Retinal pigment epithelial cell (primary cell): ENCODE measurements at regions not wholly inside any gene's neighbourhood (a gene's known extent, or its start where the extent isn't known, plus 50 kb on each side); places are given as distances from the start of the nearest gene placed in this dataset.

Source experiments
- DNase-seq: peaks from one replicate; pipeline ENCODE4 v3.0.0-alpha.2; 2010; ENCODE audit warnings: low read depth
- H3K4me3 ChIP-seq: 2 replicates; pipeline ENCODE4 v1.5.1; 2011; ENCODE audit warnings: mild to moderate bottlenecking, low read length, control low read depth, moderate library complexity
- TF ChIP-seq, protein P1 (sequence below): conservative IDR thresholded peaks from 2 replicates; pipeline ENCODE4 v1.5.1; 2011; ENCODE audit warnings: low read depth, low read length, control low read depth, inconsistent platforms

DNA sequence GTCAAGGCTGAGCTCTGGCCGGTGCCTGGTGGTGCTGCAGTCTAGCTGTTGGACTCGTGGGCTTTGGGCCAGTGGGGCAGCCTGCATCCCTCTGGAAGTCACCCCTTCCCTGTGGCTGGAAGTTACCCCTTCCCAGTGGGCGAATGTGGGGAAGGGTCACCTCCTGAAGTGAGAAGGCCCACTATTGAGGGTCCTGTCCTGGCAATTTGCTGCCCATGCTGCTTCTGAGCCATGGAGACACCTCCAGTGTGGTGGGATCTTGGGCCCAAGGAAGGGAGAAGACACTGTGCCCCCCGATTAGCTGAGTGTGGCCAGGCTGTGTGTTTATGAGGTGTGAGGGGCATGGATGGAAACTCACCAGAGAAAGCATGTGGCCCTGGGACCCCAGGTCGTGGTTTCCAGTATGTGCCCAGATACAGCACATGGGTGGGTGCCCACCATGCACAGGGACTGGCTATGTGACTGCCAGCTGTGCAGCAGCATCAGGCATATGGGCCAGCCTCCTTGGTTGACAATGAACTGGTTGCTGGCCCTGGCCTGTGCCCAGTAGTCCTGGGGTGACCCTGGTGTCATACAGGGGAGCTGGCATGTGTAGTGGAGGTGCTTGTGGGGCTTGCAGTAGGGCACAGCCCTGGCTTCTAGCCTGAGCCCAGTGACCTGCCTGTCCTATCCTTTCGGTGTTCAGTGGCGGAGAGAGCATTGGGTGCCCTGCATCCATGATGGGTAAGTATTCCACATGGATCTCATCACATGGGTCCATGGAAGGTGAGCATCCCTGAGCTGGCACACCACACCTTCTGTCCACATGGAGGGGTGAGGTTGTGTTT is 221.2 kb downstream of the SNRPN start:
- DNase-seq = no peak
- no peak overlapping the region for H3K4me3 ChIP-seq
- TF ChIP-seq, protein P1, sequence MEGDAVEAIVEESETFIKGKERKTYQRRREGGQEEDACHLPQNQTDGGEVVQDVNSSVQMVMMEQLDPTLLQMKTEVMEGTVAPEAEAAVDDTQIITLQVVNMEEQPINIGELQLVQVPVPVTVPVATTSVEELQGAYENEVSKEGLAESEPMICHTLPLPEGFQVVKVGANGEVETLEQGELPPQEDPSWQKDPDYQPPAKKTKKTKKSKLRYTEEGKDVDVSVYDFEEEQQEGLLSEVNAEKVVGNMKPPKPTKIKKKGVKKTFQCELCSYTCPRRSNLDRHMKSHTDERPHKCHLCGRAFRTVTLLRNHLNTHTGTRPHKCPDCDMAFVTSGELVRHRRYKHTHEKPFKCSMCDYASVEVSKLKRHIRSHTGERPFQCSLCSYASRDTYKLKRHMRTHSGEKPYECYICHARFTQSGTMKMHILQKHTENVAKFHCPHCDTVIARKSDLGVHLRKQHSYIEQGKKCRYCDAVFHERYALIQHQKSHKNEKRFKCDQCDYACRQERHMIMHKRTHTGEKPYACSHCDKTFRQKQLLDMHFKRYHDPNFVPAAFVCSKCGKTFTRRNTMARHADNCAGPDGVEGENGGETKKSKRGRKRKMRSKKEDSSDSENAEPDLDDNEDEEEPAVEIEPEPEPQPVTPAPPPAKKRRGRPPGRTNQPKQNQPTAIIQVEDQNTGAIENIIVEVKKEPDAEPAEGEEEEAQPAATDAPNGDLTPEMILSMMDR = no peak

DNA sequence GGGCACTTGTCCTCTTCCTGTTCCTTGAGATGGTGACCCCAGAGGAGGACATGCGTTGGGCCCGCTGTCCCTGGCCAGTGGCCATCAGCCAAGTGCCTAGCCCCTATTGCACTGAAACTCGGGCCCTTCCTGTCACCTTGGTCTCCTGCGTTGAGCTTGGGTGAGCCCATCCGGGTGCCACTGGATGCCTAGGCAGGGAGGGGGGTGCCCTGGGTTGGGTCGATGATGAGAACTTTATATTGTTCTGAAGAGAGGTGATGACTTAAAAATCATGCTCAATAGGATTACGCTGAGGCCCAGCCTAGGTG is 221.8 kb downstream of the SNRPN start:
- no peak for DNase-seq
- TF ChIP-seq, protein P1 = no peak
- H3K4me3 ChIP-seq = no peak overlapping the region

DNA sequence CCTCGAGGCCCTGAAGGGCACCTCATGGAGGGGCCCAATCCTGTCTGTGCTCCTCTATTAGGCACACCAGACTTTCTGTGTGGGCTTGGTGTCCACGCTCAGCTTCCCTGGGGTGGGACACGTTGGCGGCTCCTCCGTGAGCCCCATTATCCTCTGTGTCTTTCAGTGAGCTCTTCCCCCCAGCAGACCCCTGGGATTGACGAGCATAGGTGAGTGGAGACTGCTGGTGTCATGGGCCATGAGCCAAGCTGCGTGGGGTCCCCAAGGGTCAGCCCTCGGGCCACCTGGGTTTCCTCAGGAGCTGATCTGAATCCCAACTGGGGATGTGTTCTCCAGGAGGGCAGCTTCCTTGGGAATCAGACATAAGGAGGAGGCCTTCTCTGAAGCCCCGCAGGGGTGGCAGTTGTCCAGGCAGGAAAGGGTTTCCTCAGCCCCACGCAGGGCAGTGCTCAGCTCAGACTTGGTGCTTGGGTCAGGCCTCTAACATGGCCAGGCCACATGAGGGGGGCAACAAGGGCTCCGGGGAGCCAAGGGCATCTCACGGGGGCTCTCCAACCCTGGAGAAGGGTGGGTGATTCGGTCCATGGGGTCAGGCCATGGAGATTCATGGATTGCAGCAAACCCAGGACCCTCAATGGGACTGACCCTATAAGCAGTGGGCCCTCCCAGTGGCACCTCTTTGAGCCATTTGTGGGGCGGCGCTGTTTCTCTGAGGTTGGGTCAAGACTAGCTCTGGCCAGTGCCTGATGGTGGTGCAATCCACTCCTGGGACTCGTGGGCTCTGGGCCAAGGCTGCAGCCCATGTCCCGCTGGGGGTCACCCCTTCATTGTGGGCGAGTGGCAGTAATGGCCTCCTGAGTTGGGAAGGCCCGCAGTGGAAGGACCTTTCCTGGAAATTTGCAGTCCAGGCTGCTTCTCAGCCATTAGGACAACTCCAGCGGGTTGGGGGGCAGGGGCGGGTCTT is 222.5 kb downstream of the SNRPN start:
- no peak overlapping the region for H3K4me3 ChIP-seq
- DNase-seq = no peak
- TF ChIP-seq, protein P1 = no peak

DNA sequence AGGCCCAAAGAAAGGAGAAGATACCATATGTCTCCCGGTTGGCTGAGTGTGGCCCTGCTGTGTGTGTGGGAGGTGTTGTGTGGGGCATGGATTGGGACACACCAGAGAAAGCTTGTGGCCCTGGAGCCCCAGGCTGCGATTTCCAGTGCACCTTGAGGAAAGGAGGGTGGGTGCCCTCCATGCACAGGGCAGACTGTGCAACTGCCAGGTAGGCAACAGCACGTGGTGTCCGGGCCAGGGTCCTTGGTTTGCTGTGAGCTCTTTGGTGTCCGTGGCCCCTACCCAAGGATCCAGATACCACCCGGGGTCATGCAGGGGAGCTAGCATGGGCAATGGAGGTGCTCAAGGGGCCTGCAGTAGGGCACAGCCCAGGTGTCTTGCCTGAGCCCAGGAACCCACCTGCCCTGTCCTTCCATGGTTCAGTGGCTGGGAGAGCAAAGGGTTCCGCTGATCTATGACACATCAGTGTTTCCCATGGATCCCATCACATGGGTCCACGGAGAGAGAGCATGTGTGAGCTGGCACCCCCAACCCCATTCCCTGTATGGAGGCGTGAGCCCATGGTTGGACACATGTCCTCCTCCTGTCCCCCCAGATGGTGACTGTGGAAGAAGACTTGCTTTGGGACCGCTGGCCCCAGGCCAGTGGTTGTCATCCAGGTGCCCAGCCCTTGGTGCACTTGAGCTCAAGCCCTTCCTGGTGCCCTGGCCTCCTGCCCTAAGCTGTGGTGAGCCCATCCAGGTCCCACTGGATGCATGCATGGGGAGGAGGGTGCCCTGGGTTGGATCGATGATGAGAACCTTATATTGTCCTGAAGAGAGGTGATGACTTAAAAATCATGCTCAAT is 223.4 kb downstream of the SNRPN start:
- no peak overlapping the region for H3K4me3 ChIP-seq
- TF ChIP-seq, protein P1 = no peak
- no peak for DNase-seq

DNA sequence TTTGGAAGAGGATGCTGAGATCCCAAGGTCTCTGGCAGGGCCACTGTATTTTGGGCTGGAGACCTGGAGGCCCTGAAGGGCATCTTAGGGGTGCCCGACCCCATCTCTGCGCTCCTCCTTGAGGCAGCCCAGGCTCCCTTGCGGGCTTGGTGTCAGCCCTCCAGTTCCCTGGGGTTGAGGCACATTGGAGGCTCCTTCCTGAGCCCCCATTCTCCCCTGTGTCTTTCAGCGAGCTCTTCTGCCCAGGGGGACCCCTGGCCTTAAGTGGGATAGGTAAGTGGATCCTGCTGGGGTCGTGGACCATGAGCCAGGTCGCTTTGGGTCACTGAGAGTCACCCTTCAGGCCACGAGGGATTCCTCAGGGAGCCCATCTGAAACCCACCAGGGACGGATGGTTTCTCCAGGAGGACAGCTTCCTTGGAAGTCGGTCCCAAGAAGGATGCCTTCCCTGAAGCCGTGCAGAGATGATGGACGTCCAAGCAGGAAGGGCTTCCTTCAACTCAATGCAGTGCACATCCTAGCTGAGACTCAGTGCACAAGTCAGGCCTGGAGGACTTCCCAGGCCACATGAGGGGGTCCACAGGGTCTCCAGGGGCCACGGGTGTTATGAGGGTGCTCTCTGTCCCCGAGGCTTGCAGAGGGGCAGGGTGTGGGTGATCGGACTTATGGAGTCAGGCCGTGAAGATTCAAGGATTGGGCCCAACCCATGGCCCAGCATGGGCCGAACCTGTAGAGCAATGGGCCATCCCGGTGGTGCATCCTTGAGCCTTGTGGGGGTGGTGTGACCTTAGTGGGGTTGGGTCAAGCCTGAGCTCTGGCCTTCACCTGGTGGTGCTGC is 224.3 kb downstream of the SNRPN start:
- TF ChIP-seq, protein P1 = no peak
- no peak overlapping the region for H3K4me3 ChIP-seq
- no peak for DNase-seq
